ENCODE measurements at regions not wholly inside any gene's neighbourhood (a gene's known extent, or its start where the extent isn't known, plus 50 kb on each side); places are given as distances from the start of the nearest gene placed in this dataset.
"Not testable (repeated sequence)": the region's sequence is repeated elsewhere in the genome, so short reads cannot be mapped to it uniquely, and the experiment has no call there.

DNA sequence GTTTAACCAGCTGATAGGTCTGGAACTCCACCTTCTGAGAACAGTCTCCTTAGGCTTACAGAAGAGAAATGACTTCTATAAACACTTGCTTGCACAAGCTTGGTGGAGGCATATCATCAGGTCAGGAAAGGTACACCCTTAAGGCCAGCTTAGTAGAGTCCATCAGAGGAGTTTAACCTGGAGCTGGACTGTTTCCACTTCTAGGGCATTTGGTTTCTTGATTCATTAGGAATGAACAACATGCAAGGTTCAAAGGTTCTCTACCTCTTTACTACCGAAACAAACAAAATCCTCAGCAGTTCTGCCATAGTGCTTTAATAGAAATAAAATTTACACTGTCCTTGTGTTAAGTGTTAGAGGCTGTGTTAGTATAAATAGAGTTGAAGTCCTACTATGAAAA, 171.4 kb upstream of the NPY2R start:
- no peak for DNase-seq

DNA sequence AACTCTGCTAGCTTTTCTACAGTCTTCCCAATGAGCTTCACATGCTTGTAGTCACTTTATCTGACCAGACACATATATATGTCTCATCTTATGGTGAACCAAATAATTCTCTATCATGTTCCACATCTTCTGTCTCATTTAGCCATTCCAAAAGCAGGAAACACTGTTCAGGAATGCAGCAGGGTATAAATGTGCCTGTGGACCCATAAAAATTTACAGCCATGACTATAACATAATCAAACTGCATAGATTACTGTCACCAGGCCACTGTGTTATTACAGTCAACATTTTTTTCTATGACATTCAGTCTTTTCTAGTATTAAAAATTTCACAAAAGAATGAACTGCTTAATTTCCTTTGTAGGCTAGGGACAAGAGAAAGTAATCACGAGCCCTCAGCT, 170.0 kb upstream of the NPY2R start:
- DNase-seq, result no peak

DNA sequence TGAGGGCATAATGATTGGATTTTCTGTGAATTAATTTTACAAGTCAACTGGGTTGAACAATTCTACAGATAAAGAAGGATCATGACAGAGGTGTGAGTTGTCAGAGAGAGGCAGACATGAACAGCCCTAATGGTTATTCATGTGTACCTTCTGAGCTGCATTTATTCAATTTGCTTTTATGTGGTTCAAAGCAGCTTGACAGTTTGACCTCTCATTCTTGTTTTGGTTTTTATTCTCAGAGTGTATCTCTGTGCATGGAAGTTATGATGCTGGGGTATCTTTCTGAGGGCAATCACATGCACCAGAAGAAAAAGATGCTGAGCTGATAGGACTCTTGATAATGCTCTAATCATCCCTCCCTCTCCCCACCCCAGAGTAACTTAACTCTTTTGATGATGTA, 169.3 kb upstream of the NPY2R start:
- DNase-seq, result no peak

DNA sequence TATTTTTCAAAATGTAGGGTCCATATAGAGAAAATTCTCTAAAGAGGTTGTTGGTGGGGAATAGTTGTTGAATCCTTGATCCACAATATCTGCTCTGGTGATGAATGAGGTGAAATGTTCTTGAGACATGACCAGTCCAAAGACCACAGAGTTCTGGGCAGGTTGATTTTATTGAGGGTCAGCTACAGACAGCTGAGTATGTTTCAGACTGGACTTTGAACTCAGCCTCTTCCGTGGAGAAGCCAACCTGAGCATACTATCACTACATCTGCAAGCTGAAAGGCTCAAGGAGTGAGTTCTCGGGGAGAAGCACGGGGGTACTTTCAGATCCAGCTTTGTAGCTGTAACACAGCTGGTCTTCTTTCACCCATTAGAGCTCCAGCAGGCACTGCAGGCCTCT, 168.4 kb upstream of the NPY2R start:
- DNase-seq, result no peak

DNA sequence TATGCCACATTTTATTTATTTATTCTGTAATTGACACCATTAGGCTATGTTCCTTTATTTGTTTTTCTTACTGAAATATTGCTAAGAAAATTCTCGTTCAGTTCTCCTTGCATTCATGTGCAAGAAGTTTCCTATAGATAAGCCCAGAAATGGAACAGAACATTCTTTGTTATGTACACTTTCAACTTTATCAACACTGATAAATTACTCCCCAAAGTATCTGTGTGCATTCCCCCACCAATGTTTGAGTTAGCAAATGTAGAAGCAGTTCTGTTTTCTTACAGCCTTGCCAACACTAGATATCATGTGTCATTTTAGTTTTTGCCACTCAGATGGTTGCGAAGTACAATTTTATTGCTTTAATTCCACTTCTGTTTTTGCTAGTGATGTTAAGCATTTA, 166.4 kb upstream of the NPY2R start:
- DNase-seq, result no peak

DNA sequence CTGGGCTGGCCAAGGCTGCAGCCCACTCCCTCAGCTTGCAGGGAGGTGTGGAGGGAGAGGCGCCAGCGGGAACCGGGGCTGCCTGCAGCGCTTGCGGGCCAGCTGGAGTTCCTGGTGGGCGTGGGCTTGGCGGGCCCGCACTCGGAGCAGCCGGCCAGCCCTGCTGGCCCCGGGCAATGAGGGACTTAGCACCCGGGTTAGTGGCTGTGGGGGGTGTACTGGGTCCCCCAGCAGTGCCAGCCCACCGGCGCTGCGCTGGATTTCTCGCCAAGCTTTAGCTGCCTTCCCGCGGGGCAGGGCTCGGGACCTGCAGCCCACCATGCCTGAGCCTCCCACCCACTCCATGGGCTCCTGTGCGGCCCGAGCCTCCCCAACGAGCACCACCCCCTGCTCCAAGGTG, 164.2 kb upstream of the NPY2R start:
- not testable (repeated sequence) for DNase-seq

DNA sequence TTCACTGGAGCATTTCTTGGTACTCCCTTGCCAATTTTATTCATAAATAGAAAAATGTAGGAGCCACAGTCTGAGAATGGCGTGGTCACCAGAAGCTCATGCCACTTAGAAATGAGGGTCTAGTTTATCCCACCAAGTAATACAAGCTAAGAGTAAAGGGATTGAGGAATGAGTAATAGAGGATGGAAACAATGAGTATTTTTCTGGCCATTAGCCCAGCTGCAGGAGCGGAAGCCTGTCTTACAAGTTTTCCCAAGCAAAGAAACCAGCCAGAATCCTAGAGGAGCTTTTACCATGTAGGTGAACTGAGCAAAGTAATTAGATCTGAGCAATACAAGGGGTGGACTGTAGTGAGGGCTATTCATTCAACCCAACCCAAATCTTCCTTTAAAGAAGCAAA, 160.7 kb upstream of the NPY2R start:
- DNase-seq, result no peak

DNA sequence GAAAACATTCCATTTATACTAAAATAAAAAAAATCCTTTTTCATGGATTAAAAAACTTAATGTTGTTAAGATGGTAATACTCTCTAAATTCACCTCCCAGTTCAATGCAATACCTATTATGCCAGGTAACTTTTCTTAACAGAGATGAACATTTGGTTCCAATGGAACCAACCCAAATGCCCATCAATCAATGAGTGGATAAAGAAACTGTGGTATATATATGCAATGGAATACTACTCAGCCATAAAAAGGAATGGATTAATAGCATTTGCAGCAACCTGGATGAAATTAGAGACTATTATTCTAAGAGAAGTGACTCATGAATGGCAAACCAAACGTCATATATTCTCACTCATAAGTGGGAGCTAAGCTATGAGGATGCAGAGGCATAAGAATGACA, 154.4 kb upstream of the NPY2R start:
- DNase-seq, result not testable (repeated sequence)

DNA sequence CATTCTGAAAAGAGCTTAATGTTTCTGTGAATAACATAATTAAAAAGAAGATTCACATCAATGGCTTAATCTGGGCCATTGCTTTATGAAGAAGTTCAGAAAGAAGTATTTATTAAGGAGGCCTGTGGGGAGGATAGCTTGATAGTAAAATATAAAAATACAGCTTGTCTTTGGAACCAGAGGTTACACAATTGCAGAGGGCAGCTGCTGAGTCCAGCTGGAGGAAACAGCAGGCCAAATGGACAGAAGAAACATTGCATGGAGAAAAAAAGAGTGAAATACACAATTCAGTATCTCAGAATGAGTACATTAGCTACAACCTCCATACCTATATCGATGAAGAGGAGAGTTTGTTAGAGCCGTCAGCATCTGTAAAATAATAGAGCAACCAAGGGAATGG, 148.0 kb upstream of the NPY2R start:
- DNase-seq, result no peak

DNA sequence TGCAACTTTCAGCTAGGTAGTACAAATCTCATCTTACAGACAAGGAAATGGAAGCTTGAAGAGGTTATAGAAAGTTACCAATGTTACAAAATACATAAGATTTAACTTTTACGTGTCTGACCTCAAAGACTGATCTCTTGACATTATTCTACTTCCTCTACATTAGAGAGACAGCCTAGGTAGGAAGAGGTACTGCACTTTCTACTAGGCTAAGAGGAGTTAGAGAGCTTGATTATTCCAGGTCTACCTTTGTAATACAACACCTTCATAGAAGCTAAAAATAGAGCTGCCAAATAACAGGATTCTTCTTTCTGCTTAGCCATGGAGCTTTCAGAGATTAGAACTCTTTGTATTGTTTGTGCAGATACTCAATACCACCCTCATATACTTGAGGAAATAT, 147.6 kb upstream of the NPY2R start:
- no peak for DNase-seq

DNA sequence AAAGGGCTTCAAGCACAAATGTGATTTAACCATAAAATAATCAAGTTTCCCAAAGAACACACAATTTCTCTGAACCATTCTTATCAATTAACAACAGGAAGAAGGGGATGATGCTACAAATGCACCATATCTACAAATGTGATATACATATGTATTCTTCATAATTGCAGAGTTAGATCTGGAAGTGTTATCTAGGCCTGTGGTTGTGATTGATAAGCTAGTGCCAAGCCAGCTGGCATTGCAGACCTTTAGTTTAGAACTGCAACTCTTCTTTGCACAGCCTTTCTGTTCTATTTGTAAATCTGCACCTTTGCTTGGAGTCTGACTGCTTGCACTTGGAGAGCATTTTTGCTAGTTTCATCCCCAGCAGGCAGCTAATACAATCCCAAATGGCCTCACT, 145.5 kb upstream of the NPY2R start:
- no peak for DNase-seq

DNA sequence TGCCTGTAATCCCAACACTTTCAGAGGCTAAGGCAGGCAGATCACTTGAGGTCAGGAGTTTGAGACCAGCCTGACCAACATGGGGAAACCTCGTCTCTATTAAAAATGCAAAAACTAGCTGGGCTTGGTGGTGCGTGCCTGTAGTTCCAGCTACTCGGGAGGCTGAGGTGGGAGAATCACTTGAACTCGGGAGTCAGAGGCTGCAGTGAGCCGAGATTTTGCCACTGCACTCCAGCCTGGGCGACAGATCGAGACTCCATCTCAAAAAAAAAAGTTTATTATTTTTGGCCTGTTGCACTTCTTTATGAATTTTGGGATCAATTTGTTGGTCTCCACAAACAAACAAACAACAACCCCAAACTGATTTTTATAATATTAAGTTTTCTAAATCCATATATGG, 143.5 kb upstream of the NPY2R start:
- DNase-seq, result not testable (repeated sequence)

DNA sequence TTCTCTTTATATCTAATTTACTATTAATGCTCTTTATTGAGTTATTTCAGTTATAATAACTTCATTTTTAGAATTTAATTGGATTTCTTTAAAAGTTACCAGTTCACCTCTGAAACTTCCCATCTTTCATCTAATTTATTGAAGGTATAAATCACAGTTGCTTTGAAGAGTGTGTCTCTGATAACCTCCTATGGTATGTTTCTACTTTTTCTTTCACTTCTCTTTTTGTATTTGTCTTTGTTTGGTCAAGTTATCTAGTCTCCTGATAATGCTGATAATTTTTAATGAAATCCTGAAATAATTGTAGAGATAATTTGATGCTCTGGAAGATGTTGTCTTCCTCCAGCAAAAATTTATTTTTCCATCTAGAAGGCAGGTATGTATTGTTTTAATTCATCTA, 141.6 kb upstream of the NPY2R start:
- no peak for DNase-seq

DNA sequence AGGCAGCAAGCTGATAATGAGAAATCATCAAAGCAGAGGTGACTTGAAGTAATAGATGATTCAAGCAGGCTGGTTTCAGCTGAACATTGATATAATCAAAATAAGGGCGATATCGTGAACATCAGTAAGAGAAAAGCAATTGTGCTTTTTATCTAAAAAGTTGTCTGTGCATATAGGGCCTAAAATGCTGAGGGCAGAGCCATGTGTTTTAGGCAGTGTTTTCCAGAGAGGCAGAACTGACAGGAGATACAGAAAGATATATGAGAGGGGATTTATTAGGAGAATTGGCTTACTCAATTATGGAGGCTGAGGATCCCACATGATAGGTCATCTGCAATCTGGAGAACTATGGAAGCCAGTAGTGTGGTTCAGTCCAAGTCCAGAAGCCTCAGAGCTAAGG, 136.5 kb upstream of the NPY2R start:
- no peak for DNase-seq

DNA sequence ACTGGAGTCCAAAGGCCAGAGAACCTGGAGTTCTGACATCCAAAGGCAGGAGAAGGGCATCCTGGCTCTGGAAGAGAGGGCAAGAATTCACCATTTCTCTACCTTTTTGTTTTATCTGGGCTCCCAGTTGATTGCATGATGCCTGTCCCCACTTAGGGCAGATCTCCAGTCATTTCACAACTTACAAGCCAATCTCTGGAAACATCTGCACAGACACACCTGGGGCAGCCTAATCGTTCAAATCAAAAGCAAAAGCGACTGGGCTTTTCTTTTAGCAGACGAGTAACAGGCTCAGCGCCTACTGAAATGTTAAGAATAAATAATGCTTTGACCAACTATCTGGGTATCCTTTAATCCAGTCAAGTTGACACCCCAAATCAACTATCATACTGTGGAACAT, 136.0 kb upstream of the NPY2R start:
- DNase-seq, result no peak

DNA sequence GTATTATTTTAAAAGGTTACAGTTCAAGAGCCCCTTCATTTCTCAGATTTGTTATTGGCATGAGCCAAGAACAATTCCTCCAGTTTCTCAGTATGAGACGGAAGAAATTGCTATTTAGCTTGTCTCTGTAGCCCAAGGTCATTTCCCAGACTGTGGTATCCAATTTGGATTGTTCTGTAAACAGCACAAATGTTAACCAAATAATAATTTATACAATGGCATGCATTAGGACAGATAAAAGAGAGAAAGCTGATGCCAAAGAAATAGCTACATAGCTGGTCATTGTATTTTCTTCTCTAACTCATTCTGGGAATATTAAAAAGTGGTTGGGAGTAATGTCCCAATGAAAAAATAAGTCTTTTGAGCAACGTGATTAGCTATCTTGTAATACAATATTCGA, 134.6 kb upstream of the NPY2R start:
- no peak for DNase-seq

DNA sequence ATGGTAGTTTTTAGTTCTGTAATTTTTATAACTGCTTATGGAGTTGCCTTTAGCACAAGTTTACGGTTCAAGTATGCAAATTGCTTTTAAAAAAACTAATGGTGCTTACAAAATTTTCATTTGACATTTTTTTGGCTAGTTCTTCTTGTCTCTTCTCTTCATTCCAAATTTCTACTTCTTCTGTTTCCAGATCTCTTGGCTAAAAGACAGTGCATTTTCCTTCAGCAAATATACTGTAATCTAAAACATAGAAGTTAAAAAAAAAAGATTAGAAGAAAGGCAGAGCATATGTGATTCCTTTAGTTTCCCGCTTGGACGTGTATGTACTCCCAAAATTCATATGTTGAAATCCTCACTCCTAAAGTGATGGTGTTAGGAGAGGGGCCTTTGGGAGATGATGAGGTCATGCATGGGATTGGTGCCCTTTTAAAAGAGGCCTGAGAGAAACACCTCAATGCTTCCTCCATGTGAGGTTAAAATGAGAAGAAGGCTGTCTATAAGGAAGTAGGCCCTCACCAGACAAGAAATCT, 132.1 kb upstream of the NPY2R start:
- DNase-seq, result no peak

DNA sequence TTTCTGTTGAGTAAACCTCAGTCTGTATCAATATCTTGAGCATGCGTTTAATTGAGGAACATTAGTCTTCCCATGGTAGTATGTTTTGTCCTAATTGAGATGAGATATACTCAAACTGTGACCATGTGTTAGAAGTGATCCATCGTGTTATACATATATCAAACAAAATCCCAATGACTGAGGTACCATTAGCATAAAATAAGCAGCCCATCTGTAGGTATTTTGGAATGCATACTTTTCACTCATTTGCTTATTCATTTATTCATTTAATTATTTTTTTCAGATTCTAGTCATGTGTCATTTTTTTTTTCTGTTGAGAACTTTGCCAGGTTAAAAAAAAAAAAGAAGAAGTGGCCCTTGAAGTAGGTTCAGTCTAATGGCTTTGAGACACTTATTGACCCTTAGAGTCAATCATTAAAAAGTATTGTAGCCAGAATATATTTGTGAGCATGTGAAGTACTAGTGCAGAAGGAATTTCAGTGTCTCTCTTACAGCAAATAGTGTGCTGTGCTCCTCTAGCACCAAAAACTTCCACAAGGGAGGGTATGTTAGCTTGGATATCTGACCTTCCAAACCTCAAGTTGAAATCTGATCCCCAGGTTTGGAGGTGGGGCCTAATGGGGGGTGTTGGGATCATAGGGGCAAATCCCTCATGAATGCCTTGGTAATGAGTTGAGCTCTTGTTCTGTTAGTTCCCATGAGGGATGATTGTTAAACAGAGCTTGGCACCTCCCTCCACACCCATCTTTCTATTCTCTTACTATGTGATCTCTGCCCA, 130.8 kb upstream of the NPY2R start:
- DNase-seq, result no peak

DNA sequence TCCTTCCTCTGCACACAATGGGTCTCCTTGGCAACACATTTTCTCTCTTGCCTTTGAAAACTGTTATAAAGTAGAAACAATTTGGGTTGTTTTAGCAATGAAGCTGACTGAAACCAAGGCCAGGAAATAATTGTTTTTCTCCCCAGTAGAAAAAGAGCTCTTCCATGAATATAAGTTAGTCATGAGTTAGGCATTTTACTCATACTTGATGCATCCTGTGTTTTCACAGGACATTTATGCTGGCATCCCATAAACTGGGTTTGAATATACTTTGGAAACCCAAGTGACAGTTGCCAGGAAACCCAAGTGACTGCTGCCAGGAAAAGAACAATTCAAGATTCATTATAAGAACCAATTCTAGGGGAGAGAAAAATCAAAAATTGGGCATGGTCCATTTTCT, 128.6 kb upstream of the NPY2R start:
- DNase-seq, result no peak

DNA sequence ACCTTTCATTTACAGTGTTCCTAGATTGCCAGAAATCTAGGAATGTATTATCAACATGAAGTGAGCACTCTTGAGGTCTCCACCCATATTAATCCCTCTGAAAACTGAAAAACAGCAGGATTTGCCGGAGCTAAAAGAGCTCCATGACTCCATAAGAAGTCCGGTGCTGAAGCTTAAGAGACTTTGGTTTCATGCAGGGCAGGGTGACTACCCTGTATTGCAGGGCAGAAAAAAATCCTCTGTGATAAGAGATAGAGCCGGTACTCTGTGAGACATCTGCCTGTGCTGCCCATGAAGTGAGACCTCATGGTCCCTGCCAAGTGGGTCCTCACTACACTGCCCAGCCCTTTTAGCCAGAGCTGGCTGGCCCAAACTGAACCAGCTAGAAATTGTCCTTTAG, 127.2 kb upstream of the NPY2R start:
- no peak for DNase-seq

DNA sequence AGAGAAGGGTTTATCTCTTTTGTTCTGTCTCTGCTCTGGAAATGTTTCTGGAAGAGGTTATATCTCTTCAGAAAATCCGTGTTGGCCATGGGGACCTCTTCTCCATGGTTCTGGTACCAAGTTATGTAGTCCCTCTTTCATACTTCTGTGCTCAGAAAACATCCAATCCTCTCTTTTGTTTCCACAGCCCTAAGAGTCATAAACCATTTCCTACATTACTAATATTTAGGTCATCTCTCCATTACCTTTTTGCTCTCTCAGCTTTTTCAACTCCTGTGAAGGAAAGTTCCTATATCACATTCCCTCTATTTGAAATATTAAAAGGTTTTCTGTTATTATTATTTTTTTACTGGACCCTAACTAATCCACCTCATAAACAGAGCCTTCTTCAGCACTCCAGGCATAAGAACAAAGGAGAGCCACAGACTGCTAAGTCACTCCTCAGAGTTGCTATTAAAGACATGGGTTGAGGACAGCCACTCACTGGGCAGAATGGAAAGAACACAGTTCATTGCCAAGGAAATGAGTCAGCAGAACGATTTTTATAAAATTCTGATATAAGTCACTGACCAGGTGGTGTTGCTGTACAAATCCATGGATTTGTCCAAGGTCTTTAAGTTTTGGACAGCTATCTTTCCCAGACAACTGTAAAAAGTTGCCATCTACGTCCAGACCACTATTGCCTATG, 122.4 kb upstream of the NPY2R start:
- DNase-seq, result no peak

DNA sequence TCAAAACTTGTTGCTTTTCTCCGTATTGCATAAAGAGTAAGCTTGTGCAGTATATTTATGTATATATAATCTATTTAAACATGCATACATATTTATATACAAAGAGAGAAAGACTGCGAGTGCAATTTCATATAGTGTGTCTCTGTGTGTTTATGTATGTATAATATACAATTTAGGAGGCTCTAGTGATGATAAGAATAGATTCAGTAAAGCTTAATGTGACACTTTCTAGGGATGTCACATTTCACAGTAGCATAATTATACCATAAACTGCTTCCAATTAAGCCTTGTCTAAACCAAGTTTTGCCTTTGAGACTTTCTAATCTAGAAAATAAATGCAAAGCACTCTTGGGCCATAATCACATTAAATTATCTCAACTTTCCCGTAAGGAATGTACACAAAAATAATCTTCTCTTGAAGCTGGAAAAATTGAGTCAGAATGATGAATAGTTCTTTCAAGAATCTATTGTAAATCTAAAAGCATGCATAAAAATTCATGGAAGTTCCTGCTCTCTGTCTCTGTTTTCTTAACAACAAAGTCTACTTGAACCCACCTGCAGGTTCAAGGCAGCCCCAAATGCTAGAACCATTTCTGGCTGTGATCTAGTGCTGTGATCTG, 114.1 kb upstream of the NPY2R start:
- no peak for DNase-seq

DNA sequence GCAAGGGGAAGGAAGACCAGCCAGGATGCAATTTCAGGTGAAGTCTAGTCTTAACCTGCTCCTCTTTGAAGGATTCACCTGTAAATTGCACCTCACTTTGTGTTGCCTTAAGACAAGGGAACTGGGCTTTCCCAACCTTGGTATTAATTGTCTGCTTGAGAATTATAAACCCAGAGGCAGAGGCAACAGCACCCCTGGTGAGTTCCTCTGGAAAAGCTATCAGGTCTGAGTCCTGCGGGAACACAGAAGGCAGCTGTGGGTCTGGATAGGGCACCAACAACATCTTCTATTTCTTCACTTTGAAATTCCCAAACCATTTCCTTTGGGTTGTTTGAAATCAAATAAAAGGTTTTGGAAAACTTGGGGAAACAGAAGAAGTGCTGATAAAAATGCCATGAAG, 109.2 kb upstream of the NPY2R start:
- no peak for DNase-seq

DNA sequence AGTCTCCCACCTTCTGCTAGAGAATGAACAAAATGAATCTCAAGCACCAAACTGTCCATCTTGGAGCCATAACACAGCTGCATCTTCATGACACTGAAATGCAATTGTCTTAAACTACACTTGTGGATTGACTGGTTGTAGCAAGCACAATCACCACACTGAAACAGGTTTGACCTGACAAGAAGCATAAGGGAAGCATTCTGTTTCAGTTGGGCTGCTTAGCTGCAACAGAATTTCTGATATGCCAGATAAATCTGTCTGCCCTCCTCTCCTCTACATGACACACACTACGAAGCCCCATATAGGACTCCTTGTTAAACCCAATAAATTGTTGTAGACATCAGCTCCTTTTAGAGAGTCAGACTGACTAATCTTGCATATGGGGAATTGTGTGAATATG, 101.8 kb upstream of the NPY2R start:
- DNase-seq, result no peak

Data from NCI-H1930 (cell line).